Transverse colon (tissue), 4 donors: ENCODE measurements at regions not wholly inside any gene's neighbourhood (a gene's known extent, or its start where the extent isn't known, plus 50 kb on each side); places are given as distances from the start of the nearest gene placed in this dataset.

Source experiments
- CTCF ChIP-seq, 5 experiments: fragments of 200-600 bp in 3 of 5; fragments of 450-650 bp in 2 of 5; sonication (generic) in 3 of 5; IDR thresholded peaks; 1 replicate in 2 of 5; 2 replicates in 3 of 5; pipeline ENCODE4 v1.5.1; 2016 to 2017; ENCODE audit warnings: antibody characterized with exemption in 5 of 5, inconsistent platforms in 3 of 5, mild to moderate bottlenecking in 2 of 5, moderate library complexity in 1 of 5
- EP300 ChIP-seq: sonication (generic); formaldehyde crosslinking; IDR thresholded peaks from one replicate; pipeline ENCODE4 v1.6.1; 2017; ENCODE audit warnings: antibody characterized with exemption, low read depth
- POLR2A ChIP-seq: fragments of 450-650 bp; IDR thresholded peaks from one replicate; pipeline ENCODE4 v1.6.1; 2016; ENCODE audit warnings: antibody characterized with exemption, mild to moderate bottlenecking, moderate library complexity
- POLR2AphosphoS5 ChIP-seq, 3 donors: sonication (generic); formaldehyde crosslinking; IDR thresholded peaks; one replicate each; pipeline ENCODE4 v1.6.1; 2016; ENCODE audit warnings: antibody characterized with exemption in 3 of 3

- no peak for TF ChIP-seq POLR2AphosphoS5 (IDR thresholded peaks at IDR 0.05)
- no peak for TF ChIP-seq CTCF (IDR thresholded peaks at IDR 0.05)
- TF ChIP-seq POLR2A, result no peak
- TF ChIP-seq EP300, result no peak
Measured at GRCh38 chr5:99441235-99441634, 512.4 kb upstream of the CHD1 start.
